MV-4-11 (cell line): ENCODE measurements at regions not wholly inside any gene's neighbourhood (a gene's known extent, or its start where the extent isn't known, plus 50 kb on each side); places are given as distances from the start of the nearest gene placed in this dataset.
A peak's percentile ranks its signal among the peaks of the same experiment; 100 is the strongest.
"Not testable (repeated sequence)": the region's sequence is repeated elsewhere in the genome, so short reads cannot be mapped to it uniquely, and the experiment has no call there.

Experiments used
- DNase-seq: peaks from one replicate; lab custom pipeline; 2025; lab: John Stamatoyannopoulos, UW

GRCh38 chr2:53493210-53493609 lies 274.4 kb upstream of the CHAC2 start:
- DNase-seq: no peak

- no peak for DNase-seq
Observed at GRCh38 chr2:53490659-53491058, 276.9 kb upstream of the CHAC2 start.

- not testable (repeated sequence) for DNase-seq
Observed at GRCh38 chr2:53486185-53486899, 281.3 kb upstream of the CHAC2 start.

GRCh38 chr2:53485021-53485728 lies 282.4 kb upstream of the CHAC2 start:
- DNase-seq: no peak

- no peak for DNase-seq
Observed at GRCh38 chr2:53484531-53484930, 283.1 kb upstream of the CHAC2 start.

GRCh38 chr2:53477517-53477916 lies 290.1 kb upstream of the CHAC2 start:
- DNase-seq: no peak

GRCh38 chr2:53476834-53477233 lies 290.8 kb upstream of the CHAC2 start:
- DNase-seq: no peak

- DNase-seq: no peak
Observed at GRCh38 chr2:53475766-53476165, 291.8 kb upstream of the CHAC2 start.

- no peak for DNase-seq
Observed at GRCh38 chr2:53475321-53475720, 292.3 kb upstream of the CHAC2 start.

- DNase-seq: no peak
Observed at GRCh38 chr2:53474914-53475313, 292.7 kb upstream of the CHAC2 start.

- DNase-seq: no peak
Observed at GRCh38 chr2:53473775-53474311, 293.8 kb upstream of the CHAC2 start.

GRCh38 chr2:53473236-53473635 lies 294.4 kb upstream of the CHAC2 start:
- no peak for DNase-seq

- DNase-seq: no peak
Observed at GRCh38 chr2:53467467-53468180, 300.0 kb upstream of the CHAC2 start.

GRCh38 chr2:53463806-53464726 lies 303.5 kb upstream of the CHAC2 start:
- DNase-seq: no peak

GRCh38 chr2:53460937-53461336 lies 306.7 kb upstream of the CHAC2 start:
- DNase-seq: no peak

GRCh38 chr2:53460347-53460746 lies 307.3 kb upstream of the CHAC2 start:
- no peak for DNase-seq

- DNase-seq: no peak
Observed at GRCh38 chr2:53455094-53455493, 312.5 kb upstream of the CHAC2 start.

- DNase-seq: no peak
Observed at GRCh38 chr2:53452957-53453748, 314.5 kb upstream of the CHAC2 start.

GRCh38 chr2:53452400-53452799 lies 315.2 kb upstream of the CHAC2 start:
- DNase-seq: peak; percentile 54

GRCh38 chr2:53450923-53451322 lies 316.7 kb upstream of the CHAC2 start:
- no peak for DNase-seq

GRCh38 chr2:53448591-53448990 lies 319.0 kb upstream of the CHAC2 start:
- DNase-seq: peak; percentile 28
